ENCODE measurements at regions not wholly inside any gene's neighbourhood (a gene's known extent, or its start where the extent isn't known, plus 50 kb on each side); places are given as distances from the start of the nearest gene placed in this dataset.

DNA sequence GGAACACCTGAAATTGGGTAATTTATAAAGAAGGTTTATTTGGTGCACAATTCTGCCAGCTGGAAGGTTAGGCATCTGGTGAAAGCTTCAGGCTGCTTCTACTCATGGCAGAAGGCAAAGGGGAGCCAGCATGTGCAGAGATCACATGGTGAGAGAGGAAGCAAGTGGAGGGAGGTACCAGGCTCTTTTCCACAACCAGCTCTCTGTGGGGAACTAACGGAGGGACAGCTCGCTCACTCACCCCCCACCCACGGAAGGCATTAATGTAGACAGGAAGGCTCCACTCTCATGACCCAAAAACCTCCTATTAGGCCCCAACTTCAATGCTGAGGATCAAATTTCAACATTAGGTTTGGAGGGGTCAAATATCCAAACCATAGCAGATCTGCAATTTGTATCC, 75.6 kb upstream of the ARHGAP32 start:
- DNase-seq (ENCODE audit: low spot score), result no peak

DNA sequence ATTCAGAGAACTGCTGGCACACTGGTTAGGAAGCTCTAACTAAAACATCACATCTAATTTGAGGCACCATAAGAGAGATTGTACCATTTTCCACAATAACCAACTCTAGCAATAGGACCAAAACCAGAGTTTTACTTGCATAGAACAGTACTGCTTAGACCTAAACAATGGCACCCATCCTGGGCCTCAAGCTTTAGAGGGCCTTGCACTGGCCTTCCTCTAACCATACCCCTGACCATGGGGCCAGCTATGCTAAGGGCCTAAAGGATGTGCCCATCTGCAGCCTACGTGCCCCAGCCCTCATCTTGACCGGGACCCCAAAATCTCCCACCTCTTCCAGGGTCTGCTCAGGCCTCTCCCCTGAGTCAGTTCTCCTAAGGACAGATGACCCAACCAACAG, 74.4 kb upstream of the ARHGAP32 start:
- no peak for DNase-seq (ENCODE audit: low spot score)

DNA sequence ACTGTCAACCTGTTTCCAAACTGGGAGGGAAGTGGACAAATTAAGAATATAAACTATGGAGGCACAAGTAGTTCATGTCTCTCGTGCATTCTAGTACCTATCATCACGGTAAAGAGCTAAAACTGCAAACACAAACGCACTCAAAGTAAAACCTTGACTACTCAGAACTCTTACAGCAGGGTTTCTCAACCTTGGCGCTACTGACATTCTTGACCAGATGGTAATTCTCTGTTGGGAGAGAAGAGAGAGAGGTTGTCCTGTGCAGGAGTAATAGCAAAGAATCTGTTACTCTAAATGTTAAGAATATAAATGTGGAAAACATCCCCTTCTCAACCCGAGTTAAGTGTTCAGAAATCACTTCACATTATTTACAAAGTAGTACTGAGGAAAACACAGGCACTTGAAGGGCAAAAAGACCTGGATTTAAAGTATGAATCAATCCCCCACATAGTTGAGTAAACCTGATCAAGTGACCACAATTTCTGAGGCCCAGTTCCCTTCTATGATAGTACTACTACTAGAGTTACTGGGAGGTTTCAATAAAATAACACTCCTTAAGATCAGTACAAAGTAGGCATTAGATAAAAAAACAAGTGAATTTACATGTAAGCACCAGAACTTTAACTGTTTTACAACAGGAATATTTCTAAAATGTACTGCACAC, 73.1 kb upstream of the ARHGAP32 start:
- no peak for DNase-seq (ENCODE audit: low spot score)

DNA sequence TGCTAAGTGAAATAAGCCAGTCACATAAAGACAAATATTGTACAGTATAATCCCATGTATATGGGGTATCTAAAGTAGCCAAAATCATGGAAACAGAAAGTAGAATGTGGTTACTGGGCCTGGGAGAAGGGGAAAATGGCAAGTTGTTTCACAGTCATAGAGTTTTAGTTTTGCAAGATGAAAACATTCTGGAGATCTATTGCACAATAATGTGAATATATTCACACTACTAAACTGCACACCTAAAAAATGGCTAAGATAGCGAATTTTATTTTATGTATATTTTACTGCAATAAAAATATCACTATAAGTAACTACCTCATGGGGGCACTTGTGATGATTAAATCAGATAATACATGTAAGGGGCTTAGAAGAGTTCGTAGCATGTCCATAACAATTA, 72.0 kb upstream of the ARHGAP32 start:
- no peak for DNase-seq (ENCODE audit: low spot score)

DNA sequence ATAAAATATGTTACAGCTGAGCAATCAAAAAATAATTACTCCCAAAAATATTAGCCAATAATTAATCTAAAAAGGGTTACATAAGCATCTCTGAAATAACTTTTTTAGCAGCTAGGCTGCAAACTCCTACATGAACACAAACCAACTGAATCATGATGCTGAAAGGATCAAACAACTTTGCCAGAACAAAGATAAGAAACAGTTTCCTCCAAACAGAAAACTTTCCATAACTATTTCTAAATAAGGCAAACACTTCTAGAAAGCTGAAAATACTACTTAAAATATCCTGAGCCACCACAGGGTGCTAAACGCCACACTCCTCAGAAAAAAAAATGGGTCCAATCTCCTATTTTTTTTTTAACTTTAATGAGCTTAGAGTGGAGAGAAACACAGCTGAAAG, 68.6 kb upstream of the ARHGAP32 start:
- DNase-seq (ENCODE audit: low spot score), result no peak

DNA sequence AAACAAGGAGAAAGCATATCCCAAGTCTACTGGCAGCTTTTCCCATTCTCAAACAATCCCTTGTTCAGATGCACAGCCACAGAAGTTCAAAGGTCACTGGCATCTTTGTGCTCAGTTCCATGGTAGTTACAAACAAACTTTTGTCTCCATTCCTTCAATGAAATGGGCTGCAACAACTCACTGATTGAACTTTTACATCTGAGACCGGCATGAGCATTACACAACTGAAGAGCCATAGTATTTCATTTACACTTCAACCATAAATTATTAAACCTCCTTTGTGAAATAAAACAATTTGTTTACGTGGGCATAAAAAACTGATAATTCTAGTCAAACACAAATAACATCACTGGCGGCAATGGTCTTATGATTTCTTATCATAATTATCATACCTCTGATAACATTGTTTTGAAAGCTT, 67.8 kb upstream of the ARHGAP32 start:
- DNase-seq (ENCODE audit: low spot score), result no peak

DNA sequence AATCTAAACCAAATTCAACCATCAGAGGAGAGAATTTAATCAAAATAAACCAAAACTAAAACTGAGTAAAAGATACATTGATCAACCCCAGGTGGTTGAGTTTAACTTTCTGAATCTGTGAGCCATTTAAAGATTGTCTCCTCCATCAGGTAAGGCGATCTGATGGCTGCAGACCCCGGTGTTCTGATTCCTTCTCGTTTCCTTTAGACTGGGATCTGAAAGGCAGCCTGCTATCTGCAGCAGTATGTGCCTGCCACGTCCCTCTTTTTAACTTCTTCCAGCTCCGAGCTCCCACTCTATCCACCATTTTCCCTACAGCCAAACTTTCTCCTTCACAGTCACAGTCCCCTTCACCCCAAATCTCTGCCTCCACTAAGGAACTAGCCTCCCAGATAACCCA, 66.1 kb upstream of the ARHGAP32 start:
- no peak for DNase-seq (ENCODE audit: low spot score)

DNA sequence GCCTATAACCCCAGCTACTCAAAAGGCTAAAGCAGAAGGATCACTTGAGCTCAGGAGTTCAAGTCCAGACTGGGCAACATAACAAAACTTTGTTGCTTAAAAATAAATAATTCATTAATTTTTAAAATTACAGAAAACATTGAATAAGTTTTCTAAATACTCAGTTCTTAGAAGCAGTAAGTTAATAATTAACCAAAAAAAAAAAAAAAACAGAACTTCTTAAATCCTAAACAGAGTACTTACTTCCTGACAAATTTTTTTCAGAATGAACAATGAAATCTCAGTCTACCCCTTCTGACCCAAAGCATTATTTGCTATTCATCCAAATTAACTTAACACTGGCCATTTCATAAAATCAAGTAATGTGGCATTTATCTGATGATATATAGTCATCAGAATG, 65.4 kb upstream of the ARHGAP32 start:
- no peak for DNase-seq (ENCODE audit: low spot score)

DNA sequence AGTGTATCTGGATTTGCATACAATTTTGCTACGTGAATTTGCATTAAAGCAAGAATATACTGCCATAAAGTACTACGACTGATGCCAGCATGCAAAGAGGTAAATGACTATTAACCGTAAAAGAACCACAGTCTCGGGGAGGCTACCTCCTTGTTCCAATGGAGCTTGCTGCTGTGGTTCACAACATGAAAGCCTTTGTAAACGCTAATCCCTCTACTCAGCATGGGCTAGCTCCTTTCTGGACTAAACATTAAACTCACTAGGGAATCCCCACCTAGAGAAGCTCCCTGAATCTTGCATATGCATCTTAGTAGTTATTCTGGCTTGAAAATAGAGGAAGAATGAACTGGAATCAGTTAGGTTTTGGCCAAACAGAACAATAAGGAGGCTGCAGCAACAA, 60.5 kb upstream of the ARHGAP32 start:
- no peak for DNase-seq (ENCODE audit: low spot score)

DNA sequence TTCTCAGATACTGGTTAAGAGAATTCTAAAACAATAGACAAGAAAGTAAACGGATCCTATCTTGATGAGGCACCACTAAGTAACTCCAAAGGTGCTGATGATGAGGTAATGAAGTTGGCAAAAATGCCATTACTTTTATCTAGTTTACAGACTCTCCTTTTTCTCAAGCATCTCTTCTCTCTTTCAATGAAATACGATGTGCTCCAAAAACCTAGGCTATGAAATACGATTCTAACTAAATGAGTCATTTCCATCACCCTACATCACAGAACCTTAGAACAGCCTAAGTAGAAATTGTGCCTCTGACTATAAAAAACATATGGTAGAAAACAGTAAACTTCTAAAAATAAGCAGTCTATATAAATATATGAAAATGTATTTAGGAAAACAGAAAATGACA, 58.9 kb upstream of the ARHGAP32 start:
- DNase-seq (ENCODE audit: low spot score), result peak; percentile 7

DNA sequence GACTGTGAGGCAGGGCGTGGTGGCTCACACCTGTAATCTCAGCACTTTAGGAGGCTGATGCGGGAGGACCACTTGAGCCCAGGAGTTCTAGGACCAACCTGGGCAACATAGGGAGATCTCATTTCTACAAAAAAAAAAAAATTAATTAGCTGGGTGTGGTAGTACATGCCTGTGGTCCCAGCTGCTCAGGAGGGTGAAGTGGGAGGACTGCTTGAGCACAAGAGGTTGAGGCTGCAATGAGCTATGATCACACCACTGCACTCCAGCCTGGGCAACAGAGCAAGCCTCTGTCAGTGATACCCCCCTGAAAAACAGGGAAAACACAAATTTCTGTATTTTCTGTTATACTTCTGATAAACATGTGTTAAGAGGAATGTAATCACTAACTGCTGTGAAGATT, 57.8 kb upstream of the ARHGAP32 start:
- no peak for DNase-seq (ENCODE audit: low spot score)

DNA sequence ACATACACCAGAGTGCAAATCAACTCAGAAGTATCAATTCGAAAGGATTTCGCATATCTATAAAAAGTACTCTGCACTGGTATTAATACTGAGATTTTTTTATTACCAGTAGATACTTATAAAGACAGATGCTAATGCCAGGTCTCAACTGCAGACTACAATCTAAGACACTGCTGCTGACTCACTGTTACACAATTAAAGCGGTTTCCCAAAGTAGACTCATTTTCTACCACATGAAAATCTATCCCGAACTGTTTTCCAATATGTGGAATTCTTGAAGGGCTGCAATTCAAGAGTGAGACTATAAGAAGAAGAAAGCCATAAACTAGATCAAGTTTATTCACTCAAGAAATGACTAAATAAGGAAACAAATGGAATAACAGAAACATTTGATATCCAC, 57.2 kb upstream of the ARHGAP32 start:
- peak; percentile 55 for DNase-seq (ENCODE audit: low spot score)

DNA sequence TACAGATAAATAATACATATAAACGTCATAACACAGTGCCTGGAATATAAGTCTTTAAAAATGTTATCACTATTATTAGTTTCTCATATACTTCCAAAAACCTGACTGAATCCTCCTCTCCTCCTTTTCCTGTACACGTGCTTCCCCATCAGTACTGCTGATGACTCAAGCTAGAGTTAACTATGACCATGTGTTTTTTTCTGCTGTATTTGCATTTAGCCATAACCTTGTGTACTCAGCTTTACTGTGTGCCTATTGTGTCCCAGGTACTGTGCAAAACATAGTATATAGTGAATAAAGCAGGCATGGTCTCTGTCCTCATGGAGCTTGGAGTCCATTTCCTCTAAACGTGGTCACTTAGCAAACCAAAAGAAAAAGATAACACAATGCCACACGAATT, 56.5 kb upstream of the ARHGAP32 start:
- peak; percentile 41 for DNase-seq (ENCODE audit: low spot score)

DNA sequence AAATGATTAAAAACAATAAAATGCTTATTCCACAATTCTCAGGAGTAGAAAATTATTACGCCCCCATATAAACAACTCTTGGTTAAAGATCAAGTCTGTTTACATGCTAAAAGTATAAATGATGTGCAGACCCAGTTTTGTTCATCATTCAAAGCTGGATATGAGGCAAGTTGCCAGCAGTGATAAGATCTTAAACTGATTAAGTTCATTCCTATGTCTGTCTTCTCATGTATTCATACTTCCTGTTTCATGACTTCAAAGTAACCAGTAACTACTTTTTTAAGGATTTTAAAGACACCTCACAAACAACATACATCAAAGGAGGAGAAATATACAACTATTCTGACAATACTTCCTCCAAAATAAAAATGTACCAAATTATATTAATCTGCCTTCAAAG, 55.0 kb upstream of the ARHGAP32 start:
- peak; percentile 41 for DNase-seq (ENCODE audit: low spot score)

DNA sequence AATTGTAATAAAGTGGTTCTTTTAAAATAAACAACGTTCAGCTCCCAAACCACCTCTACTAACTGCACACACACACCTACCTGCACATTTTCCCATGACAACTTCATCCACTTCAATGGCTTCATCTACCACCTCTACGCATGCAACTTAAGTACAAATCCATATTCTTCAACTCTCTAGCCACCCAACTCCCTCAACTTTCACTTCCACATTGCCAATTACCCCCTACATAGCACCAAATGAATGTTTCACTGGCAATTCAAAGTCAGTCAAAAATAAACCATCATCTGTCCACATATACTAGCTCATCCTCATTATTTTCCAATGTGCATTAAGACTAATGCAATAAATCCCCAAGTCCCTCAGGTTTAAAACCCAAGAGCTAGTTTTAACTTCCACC, 50.7 kb upstream of the ARHGAP32 start:
- DNase-seq (ENCODE audit: low spot score), result no peak
